GM18520 (cell line): ENCODE measurements at regions not wholly inside any gene's neighbourhood (a gene's known extent, or its start where the extent isn't known, plus 50 kb on each side); places are given as distances from the start of the nearest gene placed in this dataset.
"Not testable (repeated sequence)": the region's sequence is repeated elsewhere in the genome, so short reads cannot be mapped to it uniquely, and the experiment has no call there.

Source experiments
- ATAC-seq: cut with Tn5 transposase; IDR thresholded peaks from one replicate; pipeline ENCODE4 v1.9.1; 2021; ENCODE audit not compliant: unreplicated experiment

GRCh38 chr3:161689584-161690298 is 193.1 kb downstream of the OTOL1 start:
- ATAC-seq = no peak

GRCh38 chr3:161690299-161690620 is 193.7 kb downstream of the OTOL1 start:
- no peak for ATAC-seq

- ATAC-seq = no peak
These were observed 195.1 kb downstream of the OTOL1 start for GRCh38 chr3:161691677-161692076.

- peak; percentile 49 for ATAC-seq
These were observed 198.3 kb downstream of the OTOL1 start for GRCh38 chr3:161694682-161695564.

- ATAC-seq = no peak
These were observed 199.2 kb downstream of the OTOL1 start for GRCh38 chr3:161695811-161696210.

- peak; percentile 83 for ATAC-seq
These were observed 204.4 kb downstream of the OTOL1 start for GRCh38 chr3:161700998-161701397.

- not testable (repeated sequence) for ATAC-seq
These were observed 210.6 kb downstream of the OTOL1 start for GRCh38 chr3:161707253-161707652.

- ATAC-seq = no peak
These were observed 217.1 kb downstream of the OTOL1 start for GRCh38 chr3:161713731-161714130.

- no peak for ATAC-seq
These were observed 235.4 kb downstream of the OTOL1 start for GRCh38 chr3:161731968-161732367.

- no peak for ATAC-seq
These were observed 240.6 kb downstream of the OTOL1 start for GRCh38 chr3:161737171-161737570.

GRCh38 chr3:161740421-161740820 is 243.8 kb downstream of the OTOL1 start:
- ATAC-seq = no peak

- no peak for ATAC-seq
These were observed 247.8 kb downstream of the OTOL1 start for GRCh38 chr3:161744366-161744765.

GRCh38 chr3:161745741-161746140 is 249.1 kb downstream of the OTOL1 start:
- ATAC-seq = no peak

- ATAC-seq = no peak
These were observed 251.4 kb downstream of the OTOL1 start for GRCh38 chr3:161748049-161748448.

GRCh38 chr3:161754420-161755053 is 257.9 kb downstream of the OTOL1 start:
- ATAC-seq = no peak

GRCh38 chr3:161759444-161759843 is 262.8 kb downstream of the OTOL1 start:
- ATAC-seq = no peak

GRCh38 chr3:161766331-161766730 is 269.7 kb downstream of the OTOL1 start:
- no peak for ATAC-seq

- ATAC-seq = peak; percentile 71
These were observed 274.1 kb downstream of the OTOL1 start for GRCh38 chr3:161770484-161771386.

- no peak for ATAC-seq
These were observed 284.8 kb downstream of the OTOL1 start for GRCh38 chr3:161781381-161781780.

- ATAC-seq = no peak
These were observed 296.8 kb downstream of the OTOL1 start for GRCh38 chr3:161793194-161793930.
